ENCODE measurements at regions not wholly inside any gene's neighbourhood (a gene's known extent, or its start where the extent isn't known, plus 50 kb on each side); places are given as distances from the start of the nearest gene placed in this dataset.

DNA sequence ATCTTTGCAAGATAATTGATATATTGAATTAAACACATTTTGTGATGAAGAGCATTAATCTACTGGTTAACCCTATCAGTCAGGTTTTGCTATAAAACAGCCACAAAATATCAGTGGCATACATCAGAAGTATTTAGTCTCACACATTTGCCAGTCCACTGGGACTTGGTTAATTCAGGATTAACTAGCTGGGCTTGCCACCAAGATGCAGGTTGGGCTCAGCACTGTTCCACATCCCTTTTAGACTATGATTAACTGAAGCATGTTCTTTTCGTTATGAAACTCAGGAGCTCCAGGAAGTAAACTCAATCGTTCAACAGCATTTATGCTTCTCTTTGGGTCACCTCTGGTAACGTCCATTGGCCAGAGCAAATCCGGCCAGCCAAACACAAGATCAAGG, 538.1 kb upstream of the HS3ST1 start:
- no peak for TF ChIP-seq POLR2AphosphoS5 (IDR thresholded peaks at IDR 0.05; ENCODE audit: borderline replicate concordance, low read depth, low read length)
- TF ChIP-seq EZH2 (IDR thresholded peaks at IDR 0.05): no peak
